Parathyroid adenoma (tissue), 2 donors: ENCODE measurements at regions not wholly inside any gene's neighbourhood (a gene's known extent, or its start where the extent isn't known, plus 50 kb on each side); places are given as distances from the start of the nearest gene placed in this dataset.

Source experiments
- H2AFZ ChIP-seq: fragments of 300-600 bp; sonication (generic); one replicate; pipeline ENCODE4 v1.7.0; 2017; ENCODE audit warnings: antibody characterized with exemption, mild to moderate bottlenecking
- H3K27ac ChIP-seq: fragments of 300-600 bp; sonication (generic); one replicate; pipeline ENCODE4 v1.7.0; 2017
- H3K27me3 ChIP-seq: fragments of 300-600 bp; sonication (generic); one replicate; pipeline ENCODE4 v1.7.0; 2017; ENCODE audit warnings: low read length; ENCODE audit not compliant: control insufficient read depth, insufficient read depth
- H3K36me3 ChIP-seq: fragments of 300-600 bp; sonication (generic); one replicate; pipeline ENCODE4 v1.7.0; 2017; ENCODE audit warnings: low read length; ENCODE audit not compliant: control insufficient read depth, insufficient read depth
- H3K4me1 ChIP-seq: fragments of 300-600 bp; sonication (generic); one replicate; pipeline ENCODE4 v1.7.0; 2017; ENCODE audit warnings: control low read depth
- H3K4me2 ChIP-seq: fragments of 300-600 bp; sonication (generic); one replicate; pipeline ENCODE4 v1.7.0; 2017; ENCODE audit warnings: low read length
- H3K4me3 ChIP-seq: fragments of 300-600 bp; sonication (generic); one replicate; pipeline ENCODE4 v1.7.0; 2017; ENCODE audit warnings: low read depth, low read length
- H3K79me2 ChIP-seq: fragments of 300-600 bp; sonication (generic); one replicate; pipeline ENCODE4 v1.7.0; 2017; ENCODE audit warnings: control low read depth
- H3K9ac ChIP-seq: fragments of 300-600 bp; sonication (generic); one replicate; pipeline ENCODE4 v1.7.0; 2017; ENCODE audit warnings: mild to moderate bottlenecking
- H3K9me3 ChIP-seq: fragments of 300-600 bp; sonication (generic); one replicate; pipeline ENCODE4 v1.7.0; 2017; ENCODE audit warnings: low read length; ENCODE audit not compliant: control insufficient read depth
- CTCF ChIP-seq: fragments of 300-600 bp; sonication (generic); IDR thresholded peaks from one replicate; pipeline ENCODE4 v1.7.0; 2017; ENCODE audit warnings: antibody characterized with exemption, mild to moderate bottlenecking
- donor health status: primary hyperparathyroidism.

GRCh38 chr12:125280482-125281377 is 215.5 kb downstream of the AACS start:
- no peaks in the 10 kb centered on the region for H3K27me3 ChIP-seq
- H3K9ac ChIP-seq, result no peak overlapping the region
- H3K4me3 ChIP-seq, result no peak overlapping the region
- no peak overlapping the region for H3K27ac ChIP-seq
- no peaks in the 10 kb centered on the region for H3K36me3 ChIP-seq
- no peaks in the 10 kb centered on the region for H3K4me1 ChIP-seq
- no peak overlapping the region for H3K4me2 ChIP-seq
- TF ChIP-seq CTCF, result no peak
- H3K79me2 ChIP-seq, result no peaks in the 10 kb centered on the region
- H3K9me3 ChIP-seq, result no peaks in the 10 kb centered on the region
- H2AFZ ChIP-seq, result no peak overlapping the region

DNA sequence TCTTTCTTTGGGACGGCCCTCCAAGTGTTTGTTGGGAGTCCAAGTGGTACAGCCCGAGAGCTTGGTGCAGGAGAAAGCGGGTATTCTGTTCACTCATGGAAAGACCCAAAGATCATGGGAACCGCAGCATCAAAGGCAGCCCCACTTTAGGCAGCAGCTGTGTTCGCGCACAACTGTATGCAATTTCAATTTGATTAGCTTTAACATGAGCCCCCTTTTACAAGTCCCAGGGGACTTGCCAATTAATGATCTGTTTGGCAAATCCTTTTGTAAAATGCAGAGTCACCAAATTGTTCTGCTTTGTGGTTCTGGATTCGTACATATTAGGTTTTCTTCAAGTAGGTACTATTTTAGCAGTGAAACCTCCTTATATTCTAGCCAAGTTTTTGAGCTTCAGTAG is 217.7 kb downstream of the AACS start:
- Histone ChIP-seq H3K79me2 (no peaks in the 10 kb centered on the region), H3K4me1 (no peaks in the 10 kb centered on the region), H2AFZ (no peak overlapping the region), H3K36me3 (no peaks in the 10 kb centered on the region), H3K9ac (no peak overlapping the region), H3K27ac (no peak overlapping the region), H3K4me2 (no peak overlapping the region), H3K27me3 (no peaks in the 10 kb centered on the region), H3K9me3 (no peaks in the 10 kb centered on the region), H3K4me3 (no peak overlapping the region)
- no peak for TF ChIP-seq CTCF

GRCh38 chr12:125283521-125283920 is 218.3 kb downstream of the AACS start:
- Histone ChIP-seq H3K4me1 (no peaks in the 10 kb centered on the region), H3K79me2 (no peaks in the 10 kb centered on the region), H3K9ac (no peak overlapping the region), H3K9me3 (no peaks in the 10 kb centered on the region), H3K4me2 (no peak overlapping the region), H3K27me3 (no peaks in the 10 kb centered on the region), H3K4me3 (no peak overlapping the region), H2AFZ (no peak overlapping the region), H3K36me3 (no peaks in the 10 kb centered on the region), H3K27ac (no peak overlapping the region)
- TF ChIP-seq CTCF, result no peak

DNA sequence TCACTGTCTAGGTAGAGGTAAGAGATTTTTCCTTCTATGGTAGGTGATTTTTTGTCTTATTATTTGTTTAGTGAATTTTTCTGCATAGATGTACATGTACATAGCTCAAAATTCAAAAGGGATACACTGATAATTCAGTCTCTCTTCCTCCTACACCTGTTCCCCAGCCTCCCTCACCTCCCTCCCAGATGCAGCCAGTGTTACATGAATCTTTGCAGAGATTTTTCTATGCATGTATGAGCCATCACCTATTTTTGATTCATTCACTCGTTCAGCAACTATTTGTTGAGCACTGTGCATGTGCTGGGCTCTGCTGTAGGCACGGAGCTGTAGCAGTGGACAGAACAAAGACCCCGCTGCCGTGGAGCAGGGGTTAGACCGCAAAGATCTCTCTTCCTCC is 218.9 kb downstream of the AACS start:
- no peaks in the 10 kb centered on the region for H3K79me2 ChIP-seq
- H3K4me3 ChIP-seq, result no peak overlapping the region
- TF ChIP-seq CTCF, result no peak
- H3K4me1 ChIP-seq, result no peaks in the 10 kb centered on the region
- H3K9ac ChIP-seq, result no peak overlapping the region
- no peak overlapping the region for H3K4me2 ChIP-seq
- no peaks in the 10 kb centered on the region for H3K27me3 ChIP-seq
- no peak overlapping the region for H2AFZ ChIP-seq
- no peaks in the 10 kb centered on the region for H3K36me3 ChIP-seq
- no peak overlapping the region for H3K27ac ChIP-seq
- no peaks in the 10 kb centered on the region for H3K9me3 ChIP-seq
